ENCODE measurements at regions not wholly inside any gene's neighbourhood (a gene's known extent, or its start where the extent isn't known, plus 50 kb on each side); places are given as distances from the start of the nearest gene placed in this dataset.

GRCh38 chr20:11660673-11661072 lies 257.0 kb upstream of the BTBD3 start:
- no peak overlapping the region for H3K4me3 ChIP-seq (ENCODE audit: control insufficient read depth, low read depth, low read length)
- TF ChIP-seq, protein P1, sequence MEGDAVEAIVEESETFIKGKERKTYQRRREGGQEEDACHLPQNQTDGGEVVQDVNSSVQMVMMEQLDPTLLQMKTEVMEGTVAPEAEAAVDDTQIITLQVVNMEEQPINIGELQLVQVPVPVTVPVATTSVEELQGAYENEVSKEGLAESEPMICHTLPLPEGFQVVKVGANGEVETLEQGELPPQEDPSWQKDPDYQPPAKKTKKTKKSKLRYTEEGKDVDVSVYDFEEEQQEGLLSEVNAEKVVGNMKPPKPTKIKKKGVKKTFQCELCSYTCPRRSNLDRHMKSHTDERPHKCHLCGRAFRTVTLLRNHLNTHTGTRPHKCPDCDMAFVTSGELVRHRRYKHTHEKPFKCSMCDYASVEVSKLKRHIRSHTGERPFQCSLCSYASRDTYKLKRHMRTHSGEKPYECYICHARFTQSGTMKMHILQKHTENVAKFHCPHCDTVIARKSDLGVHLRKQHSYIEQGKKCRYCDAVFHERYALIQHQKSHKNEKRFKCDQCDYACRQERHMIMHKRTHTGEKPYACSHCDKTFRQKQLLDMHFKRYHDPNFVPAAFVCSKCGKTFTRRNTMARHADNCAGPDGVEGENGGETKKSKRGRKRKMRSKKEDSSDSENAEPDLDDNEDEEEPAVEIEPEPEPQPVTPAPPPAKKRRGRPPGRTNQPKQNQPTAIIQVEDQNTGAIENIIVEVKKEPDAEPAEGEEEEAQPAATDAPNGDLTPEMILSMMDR (IDR thresholded peaks at IDR 0.05; ENCODE audit: control insufficient read depth, insufficient read depth, low read depth, low read length, missing control alignments), result no peak
- no peak for DNase-seq (ENCODE audit: low read depth)

GRCh38 chr20:11671015-11671511 lies 246.6 kb upstream of the BTBD3 start:
- TF ChIP-seq, protein P1 (IDR thresholded peaks at IDR 0.05; ENCODE audit: control insufficient read depth, insufficient read depth, low read depth, low read length, missing control alignments), result no peak
- no peak for DNase-seq (ENCODE audit: low read depth)
- no peak overlapping the region for H3K4me3 ChIP-seq (ENCODE audit: control insufficient read depth, low read depth, low read length)

DNA sequence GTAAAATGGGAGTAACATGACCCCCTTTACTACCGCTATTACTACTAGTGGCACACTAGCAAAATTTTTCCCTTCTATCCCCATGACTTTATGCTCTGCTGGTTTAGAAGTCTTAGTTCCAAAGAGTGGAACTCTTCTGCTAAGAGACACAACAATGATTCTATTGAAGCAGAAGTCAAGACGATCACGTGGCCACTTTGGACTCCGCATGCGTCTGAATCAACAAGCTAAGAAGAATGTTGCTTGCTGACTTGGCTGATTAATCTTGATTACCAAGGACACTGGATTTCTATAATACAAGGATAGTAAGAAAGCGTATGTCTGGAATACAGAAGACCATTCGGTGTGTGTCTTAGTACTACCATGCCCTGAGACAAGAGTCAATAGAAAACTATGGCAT lies 244.7 kb upstream of the BTBD3 start:
- DNase-seq (ENCODE audit: low read depth), result no peak
- H3K4me3 ChIP-seq (ENCODE audit: control insufficient read depth, low read depth, low read length), result no peak overlapping the region
- TF ChIP-seq, protein P1 (IDR thresholded peaks at IDR 0.05; ENCODE audit: control insufficient read depth, insufficient read depth, low read depth, low read length, missing control alignments), result no peak

DNA sequence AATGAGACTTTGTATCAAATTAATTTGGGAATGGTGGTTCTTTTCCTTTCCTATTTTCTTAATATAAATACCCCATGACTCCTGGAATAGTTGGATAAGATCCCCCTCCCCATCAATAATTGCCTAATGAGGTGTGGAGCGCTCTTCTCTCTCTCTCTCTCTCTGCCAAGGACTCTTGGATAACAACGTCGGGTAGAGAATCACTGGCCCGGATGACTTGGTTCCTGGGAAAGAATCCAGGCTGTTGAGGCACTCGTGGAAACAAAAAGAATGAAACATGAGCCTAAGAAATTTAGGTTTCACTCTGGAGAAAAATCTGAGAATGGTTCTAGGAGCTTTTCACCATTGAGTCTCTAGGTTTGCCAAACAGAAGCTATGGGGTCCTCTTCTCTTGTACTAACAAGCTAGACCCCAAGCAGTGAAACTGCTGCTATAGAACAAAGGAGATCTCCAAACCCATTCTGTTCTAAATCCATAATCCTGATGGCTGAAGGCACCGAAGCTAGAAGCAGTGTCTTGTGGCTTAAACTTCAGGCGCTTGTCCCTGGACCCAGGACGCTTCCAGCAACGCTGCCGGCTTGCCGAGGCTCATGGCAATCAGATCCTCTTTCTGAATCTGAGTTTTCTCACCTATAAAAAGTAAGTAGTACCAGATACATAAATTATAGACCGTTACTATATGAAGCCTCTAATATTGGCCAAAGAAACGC lies 241.6 kb upstream of the BTBD3 start:
- TF ChIP-seq, protein P1 (IDR thresholded peaks at IDR 0.05; ENCODE audit: control insufficient read depth, insufficient read depth, low read depth, low read length, missing control alignments), result no peak
- no peak overlapping the region; the same call in 1 of the 2 replicates for H3K4me3 ChIP-seq (ENCODE audit: control insufficient read depth, low read depth, low read length)
- DNase-seq (ENCODE audit: low read depth), result no peak

GRCh38 chr20:11676630-11677287 lies 240.9 kb upstream of the BTBD3 start:
- peak; percentile 5 for DNase-seq (ENCODE audit: low read depth)
- H3K4me3 ChIP-seq (ENCODE audit: control insufficient read depth, low read depth, low read length), result no peak overlapping the region; the same call in 1 of the 2 replicates
- TF ChIP-seq, protein P1 (IDR thresholded peaks at IDR 0.05; ENCODE audit: control insufficient read depth, insufficient read depth, low read depth, low read length, missing control alignments), result peak; percentile 87

DNA sequence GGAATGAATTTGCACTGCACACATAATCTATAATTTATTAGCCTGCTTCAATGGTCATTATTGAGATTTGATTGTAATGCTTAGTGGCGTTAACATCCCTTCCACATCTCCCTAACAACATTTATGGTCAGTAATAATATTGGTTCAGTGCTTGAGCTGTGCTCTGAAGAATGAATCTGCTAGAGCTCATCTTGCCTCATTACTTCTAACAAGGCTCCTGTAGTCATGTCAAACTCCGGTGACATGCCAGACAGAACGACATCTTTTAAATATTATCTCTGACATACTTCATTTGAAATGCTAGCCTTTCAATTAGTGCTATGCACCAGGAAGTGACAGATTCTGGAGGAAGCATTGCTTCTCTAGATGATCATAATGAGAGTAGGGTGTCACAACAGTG lies 240.3 kb upstream of the BTBD3 start:
- TF ChIP-seq, protein P1 (IDR thresholded peaks at IDR 0.05; ENCODE audit: control insufficient read depth, insufficient read depth, low read depth, low read length, missing control alignments), result no peak
- no peak overlapping the region for H3K4me3 ChIP-seq (ENCODE audit: control insufficient read depth, low read depth, low read length)
- no peak for DNase-seq (ENCODE audit: low read depth)

All from AG09309 (cell line).